HG03558 (cell line): ENCODE measurements at regions not wholly inside any gene's neighbourhood (a gene's known extent, or its start where the extent isn't known, plus 50 kb on each side); places are given as distances from the start of the nearest gene placed in this dataset.
"Not testable (repeated sequence)": the region's sequence is repeated elsewhere in the genome, so short reads cannot be mapped to it uniquely, and the experiment has no call there.

Experiments used
- ATAC-seq: cut with Tn5 transposase; IDR thresholded peaks from one replicate; pipeline ENCODE4 v1.9.1; 2021; ENCODE audit warnings: moderate number of reproducible peaks; ENCODE audit not compliant: unreplicated experiment; ENCODE audit errors: extremely low read depth

- ATAC-seq: no peak
Measured at GRCh38 chr17:72462407-72462806, 341.6 kb downstream of the SOX9 start.

- ATAC-seq: no peak
Measured at GRCh38 chr17:72462814-72463213, 342.0 kb downstream of the SOX9 start.

GRCh38 chr17:72463287-72464102 lies 342.7 kb downstream of the SOX9 start:
- ATAC-seq: no peak

DNA sequence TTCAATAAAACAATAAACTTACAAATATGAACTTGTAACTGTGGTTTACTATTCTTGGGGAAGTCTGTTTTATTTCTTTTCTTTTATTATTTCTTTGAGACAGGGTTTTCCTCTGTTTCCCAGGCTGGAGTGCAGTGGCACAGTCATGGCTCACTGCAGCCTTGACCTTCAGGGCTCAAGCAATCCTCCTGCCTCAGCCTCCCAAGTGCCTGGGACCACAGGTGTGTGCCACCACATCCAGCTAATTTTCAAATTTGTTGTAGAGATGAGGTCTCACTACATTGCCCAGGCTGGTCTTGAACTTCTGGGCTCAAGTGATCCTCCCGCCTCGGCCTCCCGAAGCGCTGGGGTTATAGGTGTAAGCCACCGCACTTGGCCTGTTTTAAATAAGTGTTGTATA lies 343.4 kb downstream of the SOX9 start:
- not testable (repeated sequence) for ATAC-seq

DNA sequence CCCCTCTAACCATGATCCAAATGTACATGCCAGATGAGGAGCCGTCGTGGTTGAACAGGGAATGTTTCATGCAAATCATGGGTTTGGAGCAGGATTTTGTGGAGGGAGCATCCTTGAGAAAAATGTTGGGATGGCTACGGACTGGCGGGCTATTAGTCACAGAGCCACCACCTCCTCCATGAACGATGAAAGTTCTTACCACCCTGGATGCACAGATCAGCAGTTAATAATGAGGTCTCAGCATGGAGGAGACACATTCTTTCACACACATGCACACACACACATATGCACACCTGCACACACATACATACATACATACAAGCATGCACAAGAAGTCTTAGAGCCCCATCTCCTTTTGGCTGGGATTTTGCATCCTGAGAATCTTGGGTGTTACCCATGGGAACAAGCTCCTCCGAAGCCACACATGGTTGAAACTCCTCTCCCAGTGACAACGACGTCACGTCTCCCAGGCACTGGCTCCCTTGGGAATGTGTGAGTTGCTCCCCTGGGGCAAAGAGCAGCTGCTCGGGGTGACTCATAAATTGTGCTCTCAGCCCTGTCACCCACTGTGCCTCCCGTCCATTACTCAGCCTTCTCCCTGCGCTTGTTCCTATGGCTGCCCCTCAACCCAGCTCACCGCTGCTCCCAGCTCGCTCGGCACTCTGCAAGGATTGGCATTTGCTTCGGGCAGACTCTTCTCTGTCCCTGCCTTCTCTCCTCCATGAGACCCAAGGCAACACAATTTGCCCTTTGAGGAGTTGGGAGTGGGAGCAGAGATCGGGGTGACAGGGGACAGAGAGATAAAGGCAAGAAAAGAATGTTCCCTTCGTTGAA lies 344.6 kb downstream of the SOX9 start:
- no peak for ATAC-seq

GRCh38 chr17:72466199-72466598 lies 345.4 kb downstream of the SOX9 start:
- ATAC-seq: peak; percentile 66

GRCh38 chr17:72466606-72467005 lies 345.8 kb downstream of the SOX9 start:
- peak; percentile 5 for ATAC-seq

DNA sequence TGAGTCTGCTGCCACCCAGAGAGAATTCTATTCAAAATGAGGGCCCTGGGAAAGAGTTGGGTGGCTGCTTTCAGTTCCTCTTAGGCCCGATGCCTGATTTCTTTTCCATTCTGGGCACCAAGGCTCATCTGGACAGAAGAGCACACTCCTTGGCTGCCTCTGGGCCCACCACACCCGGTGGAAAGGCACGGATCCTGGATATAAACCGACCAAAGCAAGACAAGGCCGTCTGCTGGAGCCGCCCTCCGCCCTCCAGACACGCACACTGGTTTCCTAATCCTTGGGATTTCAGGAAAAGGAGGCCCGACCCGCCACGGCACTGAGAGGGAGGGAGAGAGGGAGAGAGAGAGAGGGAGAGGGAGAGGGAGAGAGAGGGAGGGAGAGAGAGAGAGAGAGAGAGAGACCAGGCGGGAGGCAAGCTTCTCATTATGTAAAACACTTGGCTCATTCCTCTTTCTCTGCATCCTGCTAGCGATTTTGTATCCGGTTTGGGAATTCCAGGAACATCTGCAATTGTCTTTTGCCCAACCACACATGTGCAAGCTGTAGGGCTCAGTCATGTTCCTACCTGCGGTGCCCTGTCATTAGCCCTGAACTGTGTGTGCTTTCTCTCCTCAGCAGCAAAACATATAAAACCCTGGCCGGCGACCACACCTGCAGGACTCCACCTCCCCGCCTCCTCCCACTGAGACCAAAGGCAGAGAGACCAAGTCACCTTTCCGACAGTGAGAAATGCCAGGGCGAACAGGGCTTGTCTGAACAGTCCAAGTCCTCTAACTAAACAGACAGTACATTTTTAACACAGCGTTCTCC lies 347.2 kb downstream of the SOX9 start:
- no peak for ATAC-seq

DNA sequence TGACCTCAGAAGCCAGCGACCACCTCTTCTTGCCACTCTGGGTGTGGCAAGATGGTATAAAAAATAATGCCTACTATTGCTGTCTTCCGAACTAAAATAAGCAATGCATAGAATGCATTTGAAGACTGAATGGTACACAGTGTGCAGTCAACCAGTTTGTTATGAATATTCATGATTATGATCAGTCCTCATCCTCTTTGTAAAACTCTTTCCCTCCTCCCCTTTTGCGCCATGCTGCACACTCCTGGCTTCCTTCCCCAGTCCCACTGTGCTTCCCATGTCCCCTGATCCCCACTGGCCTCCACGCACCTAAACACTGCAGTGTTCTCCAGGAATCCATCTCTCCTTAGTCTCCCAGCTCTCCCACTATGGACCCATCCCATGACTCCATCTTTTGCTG lies 348.0 kb downstream of the SOX9 start:
- ATAC-seq: no peak

GRCh38 chr17:72470121-72470705 lies 349.4 kb downstream of the SOX9 start:
- no peak for ATAC-seq

DNA sequence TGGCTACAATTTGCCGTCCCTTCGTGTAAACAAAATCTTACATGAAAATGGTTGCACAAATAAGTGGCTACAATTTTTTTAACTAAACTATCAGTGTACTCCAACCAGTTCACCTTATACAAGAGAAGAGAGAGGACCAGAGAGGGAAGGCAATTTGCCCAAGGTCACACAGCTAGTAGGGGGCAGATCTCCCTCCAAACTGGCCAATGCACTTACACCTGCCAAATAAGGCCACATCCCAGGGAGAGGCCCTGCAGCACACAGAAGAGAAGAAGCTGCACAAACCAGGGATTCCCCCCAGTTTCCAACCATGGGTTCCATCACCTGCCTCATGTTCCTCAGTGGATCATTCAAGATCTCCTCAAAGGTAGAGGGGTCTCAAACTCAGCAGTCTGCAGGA lies 349.9 kb downstream of the SOX9 start:
- no peak for ATAC-seq

DNA sequence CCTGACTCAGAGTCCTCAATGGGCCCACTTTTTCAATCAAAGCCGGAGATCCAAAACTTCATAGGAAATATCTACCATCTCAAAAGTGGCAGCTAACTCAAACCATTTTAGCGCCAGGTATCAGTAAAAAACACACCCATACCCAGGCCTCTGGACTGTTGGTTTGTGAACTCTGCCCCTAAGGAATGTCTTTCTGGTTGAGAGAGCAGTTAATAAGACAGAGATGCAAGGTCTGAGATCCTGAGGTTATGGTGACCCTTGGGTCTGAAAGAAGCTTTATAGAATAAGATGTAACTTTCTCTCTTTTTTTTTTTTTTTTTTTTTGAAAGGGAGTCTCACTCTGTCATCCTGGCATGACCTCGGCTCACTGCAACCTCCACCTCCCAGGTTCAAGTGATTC lies 350.5 kb downstream of the SOX9 start:
- no peak for ATAC-seq

DNA sequence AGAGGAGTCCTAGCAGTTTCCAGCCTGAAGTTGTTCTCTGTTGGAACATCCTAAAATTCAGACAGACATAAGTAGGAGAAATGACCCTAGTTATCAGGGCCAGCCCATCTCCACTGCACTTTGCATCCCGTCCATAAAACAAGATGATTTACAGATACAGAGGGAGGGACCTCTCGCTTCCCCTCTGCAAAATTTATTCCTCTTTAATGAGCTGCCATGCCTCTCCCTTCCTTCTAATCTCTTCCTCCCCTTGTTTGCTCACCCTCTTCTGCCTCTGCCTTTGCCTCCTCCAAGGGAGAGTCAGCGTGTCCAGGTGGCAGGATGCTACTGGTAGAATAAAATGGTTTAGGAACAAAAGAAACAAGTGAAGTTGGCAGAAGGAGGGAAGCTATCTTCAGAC lies 351.3 kb downstream of the SOX9 start:
- no peak for ATAC-seq

DNA sequence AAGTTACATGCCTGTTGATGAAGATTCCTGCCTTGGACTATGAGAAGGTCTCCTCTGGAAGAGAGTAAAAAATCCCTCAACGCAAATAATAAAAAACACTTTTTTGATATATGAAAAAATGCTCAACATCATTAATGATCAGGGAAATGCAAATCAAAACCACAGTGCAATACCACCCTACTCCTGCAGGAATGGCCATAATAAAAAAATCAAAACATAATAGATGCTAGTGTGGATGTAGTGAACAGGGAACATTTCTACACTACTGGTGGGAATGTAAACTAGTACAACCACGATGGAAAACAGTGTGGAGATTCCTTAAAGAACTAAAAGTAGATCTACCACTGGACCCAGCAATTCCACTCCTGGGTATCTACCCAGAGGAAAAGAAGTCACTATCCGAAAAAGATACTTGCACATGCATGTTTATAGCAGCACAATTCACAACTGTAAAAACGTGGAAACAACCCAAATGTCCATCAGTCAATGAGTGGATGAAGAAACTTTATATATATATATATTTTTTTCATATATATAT lies 352.1 kb downstream of the SOX9 start:
- ATAC-seq: not testable (repeated sequence)

GRCh38 chr17:72474243-72474642 lies 353.4 kb downstream of the SOX9 start:
- ATAC-seq: no peak

GRCh38 chr17:72474719-72475477 lies 354.1 kb downstream of the SOX9 start:
- no peak for ATAC-seq

DNA sequence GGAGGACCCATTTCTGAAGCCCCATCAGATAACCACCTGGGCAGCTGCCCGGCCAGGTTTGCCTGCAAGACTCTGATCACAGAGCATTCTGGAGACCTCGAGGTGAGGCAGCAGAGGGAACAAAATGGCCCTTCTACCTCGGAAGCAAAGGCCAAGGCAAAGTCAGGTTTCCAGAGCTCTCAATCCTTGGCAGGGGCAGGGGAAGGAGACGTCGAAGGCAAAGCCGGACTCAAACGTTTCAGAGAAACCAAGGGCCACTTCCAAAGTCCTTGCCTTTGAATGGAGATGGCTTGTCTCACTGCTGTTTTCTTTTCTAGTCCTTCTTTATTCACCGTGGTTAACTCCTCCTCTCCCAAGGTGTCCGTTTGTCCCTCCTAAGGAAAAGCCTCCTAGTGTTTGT lies 355.3 kb downstream of the SOX9 start:
- no peak for ATAC-seq

GRCh38 chr17:72476575-72476986 lies 355.8 kb downstream of the SOX9 start:
- no peak for ATAC-seq

GRCh38 chr17:72477491-72477890 lies 356.7 kb downstream of the SOX9 start:
- ATAC-seq: no peak
